ENCODE measurements at regions not wholly inside any gene's neighbourhood (a gene's known extent, or its start where the extent isn't known, plus 50 kb on each side); places are given as distances from the start of the nearest gene placed in this dataset.

GRCh38 chr2:118696786-118697465 is 150.5 kb downstream of the EN1 start:
- no peak for DNase-seq

GRCh38 chr2:118693287-118693822 is 154.1 kb downstream of the EN1 start:
- DNase-seq, result no peak

- DNase-seq, result no peak
These were observed 157.6 kb downstream of the EN1 start for GRCh38 chr2:118689874-118690273.

- DNase-seq, result no peak
These were observed 158.0 kb downstream of the EN1 start for GRCh38 chr2:118689456-118689855.

- no peak for DNase-seq
These were observed 158.4 kb downstream of the EN1 start for GRCh38 chr2:118689033-118689432.

GRCh38 chr2:118687698-118688097 is 159.8 kb downstream of the EN1 start:
- DNase-seq, result no peak

GRCh38 chr2:118687192-118687591 is 160.3 kb downstream of the EN1 start:
- no peak for DNase-seq

- no peak for DNase-seq
These were observed 161.1 kb downstream of the EN1 start for GRCh38 chr2:118686346-118686745.

GRCh38 chr2:118683460-118683859 is 164.0 kb downstream of the EN1 start:
- DNase-seq, result no peak

GRCh38 chr2:118678985-118679384 is 168.5 kb downstream of the EN1 start:
- no peak for DNase-seq

- no peak for DNase-seq
These were observed 169.9 kb downstream of the EN1 start for GRCh38 chr2:118677546-118677945.

GRCh38 chr2:118675531-118675930 is 171.9 kb downstream of the EN1 start:
- DNase-seq, result no peak

GRCh38 chr2:118672571-118673158 is 174.8 kb downstream of the EN1 start:
- no peak for DNase-seq

- no peak for DNase-seq
These were observed 175.6 kb downstream of the EN1 start for GRCh38 chr2:118671701-118672454.

- DNase-seq, result no peak
These were observed 176.6 kb downstream of the EN1 start for GRCh38 chr2:118670838-118671237.

GRCh38 chr2:118670276-118670675 is 177.2 kb downstream of the EN1 start:
- no peak for DNase-seq

GRCh38 chr2:118669654-118670053 is 177.8 kb downstream of the EN1 start:
- no peak for DNase-seq

- DNase-seq, result no peak
These were observed 178.7 kb downstream of the EN1 start for GRCh38 chr2:118668431-118669424.

GRCh38 chr2:118667964-118668363 is 179.5 kb downstream of the EN1 start:
- DNase-seq, result no peak

GRCh38 chr2:118667348-118667747 is 180.1 kb downstream of the EN1 start:
- DNase-seq, result no peak

- no peak for DNase-seq
These were observed 181.5 kb downstream of the EN1 start for GRCh38 chr2:118665784-118666529.

- DNase-seq, result no peak
These were observed 186.3 kb downstream of the EN1 start for GRCh38 chr2:118661179-118661578.

All from NCI-H2227 treated with DMSO at 0.1 percent for 48 hours (cell line).